RKO (cell line): ENCODE measurements at regions not wholly inside any gene's neighbourhood (a gene's known extent, or its start where the extent isn't known, plus 50 kb on each side); places are given as distances from the start of the nearest gene placed in this dataset.

ENCODE experiments used
- DNase-seq: peaks from one replicate; pipeline ENCODE4 v3.0.0-alpha.2; 2016; ENCODE audit warnings: low spot score

- DNase-seq: no peak
Measured at GRCh38 chr12:61804301-61804700, 455.9 kb upstream of the USP15 start.

GRCh38 chr12:61808856-61809255, 451.3 kb upstream of the USP15 start:
- peak; percentile 15 for DNase-seq

- DNase-seq: no peak
Measured at GRCh38 chr12:61810486-61810885, 449.7 kb upstream of the USP15 start.

GRCh38 chr12:61821381-61821780, 438.8 kb upstream of the USP15 start:
- DNase-seq: no peak

GRCh38 chr12:61823102-61823501, 437.1 kb upstream of the USP15 start:
- DNase-seq: no peak

GRCh38 chr12:61846765-61847164, 413.4 kb upstream of the USP15 start:
- no peak for DNase-seq

- DNase-seq: no peak
Measured at GRCh38 chr12:61848893-61849292, 411.3 kb upstream of the USP15 start.

- DNase-seq: no peak
Measured at GRCh38 chr12:61853945-61854344, 406.3 kb upstream of the USP15 start.

GRCh38 chr12:61854902-61855301, 405.3 kb upstream of the USP15 start:
- no peak for DNase-seq

- no peak for DNase-seq
Measured at GRCh38 chr12:61857968-61858367, 402.2 kb upstream of the USP15 start.

- no peak for DNase-seq
Measured at GRCh38 chr12:61860451-61860850, 399.8 kb upstream of the USP15 start.

- DNase-seq: no peak
Measured at GRCh38 chr12:61862986-61863385, 397.2 kb upstream of the USP15 start.

- DNase-seq: no peak
Measured at GRCh38 chr12:61863811-61864210, 396.4 kb upstream of the USP15 start.

- DNase-seq: no peak
Measured at GRCh38 chr12:61869796-61870195, 390.4 kb upstream of the USP15 start.

GRCh38 chr12:61870658-61871484, 389.3 kb upstream of the USP15 start:
- DNase-seq: peak; percentile 40

GRCh38 chr12:61871485-61871810, 388.8 kb upstream of the USP15 start:
- DNase-seq: no peak

- DNase-seq: no peak
Measured at GRCh38 chr12:61879229-61879628, 381.0 kb upstream of the USP15 start.

- no peak for DNase-seq
Measured at GRCh38 chr12:61880186-61880585, 380.0 kb upstream of the USP15 start.

GRCh38 chr12:61891632-61892031, 368.6 kb upstream of the USP15 start:
- no peak for DNase-seq

- DNase-seq: no peak
Measured at GRCh38 chr12:61894168-61894567, 366.0 kb upstream of the USP15 start.

- no peak for DNase-seq
Measured at GRCh38 chr12:61896436-61896835, 363.8 kb upstream of the USP15 start.

- no peak for DNase-seq
Measured at GRCh38 chr12:61902403-61902802, 357.8 kb upstream of the USP15 start.

- no peak for DNase-seq
Measured at GRCh38 chr12:61911113-61911512, 349.1 kb upstream of the USP15 start.

- DNase-seq: no peak
Measured at GRCh38 chr12:61915420-61915819, 344.8 kb upstream of the USP15 start.
